AG10803 (cell line): ENCODE measurements at regions not wholly inside any gene's neighbourhood (a gene's known extent, or its start where the extent isn't known, plus 50 kb on each side); places are given as distances from the start of the nearest gene placed in this dataset.

ENCODE experiments used
- DNase-seq: peaks from one replicate; pipeline ENCODE4 v3.0.0; 2010; ENCODE audit warnings: low read depth
- H3K4me3 ChIP-seq: 2 replicates; pipeline ENCODE4 v1.5.1; 2011; ENCODE audit warnings: mild to moderate bottlenecking, low read length, control low read depth
- CTCF ChIP-seq: conservative IDR thresholded peaks from 2 replicates; pipeline ENCODE4 v1.5.1; 2011; ENCODE audit warnings: mild to moderate bottlenecking, low read length, control low read depth, inconsistent platforms

GRCh38 chr11:69416143-69416515 lies 65.3 kb upstream of the LINC01488 start:
- TF ChIP-seq CTCF = no peak
- no peak for DNase-seq
- no peak overlapping the region for H3K4me3 ChIP-seq

- no peak for TF ChIP-seq CTCF
- H3K4me3 ChIP-seq = no peak overlapping the region
- no peak for DNase-seq
These were observed 64.4 kb upstream of the LINC01488 start for GRCh38 chr11:69416762-69417698.

- TF ChIP-seq CTCF = no peak
- no peak overlapping the region for H3K4me3 ChIP-seq
- no peak for DNase-seq
These were observed 63.8 kb upstream of the LINC01488 start for GRCh38 chr11:69417699-69418085.

- no peak for TF ChIP-seq CTCF
- no peak overlapping the region for H3K4me3 ChIP-seq
- no peak for DNase-seq
These were observed 62.7 kb upstream of the LINC01488 start for GRCh38 chr11:69418576-69419296.

GRCh38 chr11:69419662-69420395 lies 61.6 kb upstream of the LINC01488 start:
- DNase-seq = no peak
- no peak overlapping the region for H3K4me3 ChIP-seq
- TF ChIP-seq CTCF = no peak

GRCh38 chr11:69422645-69423044 lies 58.8 kb upstream of the LINC01488 start:
- no peak for TF ChIP-seq CTCF
- DNase-seq = no peak
- H3K4me3 ChIP-seq = no peak overlapping the region
